ENCODE measurements at regions not wholly inside any gene's neighbourhood (a gene's known extent, or its start where the extent isn't known, plus 50 kb on each side); places are given as distances from the start of the nearest gene placed in this dataset.
"Not testable (repeated sequence)": the region's sequence is repeated elsewhere in the genome, so short reads cannot be mapped to it uniquely, and the experiment has no call there.

GRCh38 chrX:55142206-55142918 lies 53.5 kb downstream of the PAGE2 start:
- no peak for DNase-seq (ENCODE audit: low read depth)

DNA sequence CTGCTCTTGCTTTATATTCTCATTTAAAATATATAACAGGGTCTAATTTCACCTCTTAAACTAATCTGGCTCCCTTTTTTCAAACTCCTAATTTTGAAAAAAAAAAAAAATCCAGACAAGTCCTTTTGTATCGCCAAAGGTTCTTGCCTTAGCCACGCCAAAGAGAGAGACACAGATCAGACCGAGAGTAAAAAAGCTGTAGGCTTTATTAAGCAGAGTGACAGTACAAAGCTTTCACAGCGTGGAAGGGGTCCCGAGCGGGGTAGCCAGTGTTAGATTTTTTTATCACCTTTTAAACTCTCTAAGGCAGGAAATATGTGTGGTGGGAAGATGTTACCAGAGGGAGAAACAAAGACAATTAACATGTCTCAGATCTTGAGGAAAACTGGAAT lies 54.1 kb downstream of the PAGE2 start:
- no peak for DNase-seq (ENCODE audit: low read depth)

- DNase-seq (ENCODE audit: low read depth), result no peak
These were observed 54.8 kb downstream of the PAGE2 start for GRCh38 chrX:55143621-55144020.

GRCh38 chrX:55144697-55145096 lies 55.9 kb downstream of the PAGE2 start:
- no peak for DNase-seq (ENCODE audit: low read depth)

DNA sequence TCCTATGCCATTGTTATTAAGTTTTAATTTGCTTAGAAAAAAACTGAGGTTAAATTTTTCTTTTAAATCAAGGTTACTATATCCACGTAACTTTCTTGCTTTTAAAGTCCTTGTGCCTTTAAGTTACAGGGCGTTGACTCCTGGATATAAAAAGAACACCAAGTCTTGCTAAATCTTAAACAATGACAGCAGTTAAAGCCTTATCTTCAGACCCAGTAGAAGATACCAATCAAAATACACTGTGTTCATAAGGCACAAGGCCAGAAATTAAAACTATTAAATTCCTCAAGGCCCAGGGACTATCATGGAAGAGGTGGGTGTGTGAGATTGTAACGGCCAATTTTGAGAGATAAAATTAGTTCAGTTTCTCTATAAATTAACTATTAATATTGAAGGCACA lies 60.4 kb downstream of the PAGE2 start:
- DNase-seq (ENCODE audit: low read depth), result no peak

DNA sequence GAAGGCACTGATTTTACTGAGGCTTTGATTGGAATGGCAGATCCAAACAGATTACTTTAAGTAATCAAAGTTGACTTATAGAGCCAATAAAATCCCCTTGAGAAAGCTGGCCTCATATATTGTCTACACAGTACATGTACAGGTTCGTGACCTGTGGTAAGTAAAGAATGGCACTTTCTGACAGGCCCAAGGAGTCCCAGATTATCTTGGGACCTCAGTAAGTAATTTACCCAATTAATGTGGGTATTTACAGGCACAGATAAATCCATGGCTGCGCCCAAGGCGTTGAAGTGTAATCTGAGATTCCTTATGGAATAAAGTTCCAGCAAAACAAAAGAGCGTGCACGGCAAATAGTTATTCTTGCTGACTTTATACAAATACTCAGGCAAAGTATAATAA lies 62.4 kb downstream of the PAGE2 start:
- DNase-seq (ENCODE audit: low read depth), result no peak

- no peak for DNase-seq (ENCODE audit: low read depth)
These were observed 60.6 kb upstream of the PAGE5 start for GRCh38 chrX:55159551-55159950.

DNA sequence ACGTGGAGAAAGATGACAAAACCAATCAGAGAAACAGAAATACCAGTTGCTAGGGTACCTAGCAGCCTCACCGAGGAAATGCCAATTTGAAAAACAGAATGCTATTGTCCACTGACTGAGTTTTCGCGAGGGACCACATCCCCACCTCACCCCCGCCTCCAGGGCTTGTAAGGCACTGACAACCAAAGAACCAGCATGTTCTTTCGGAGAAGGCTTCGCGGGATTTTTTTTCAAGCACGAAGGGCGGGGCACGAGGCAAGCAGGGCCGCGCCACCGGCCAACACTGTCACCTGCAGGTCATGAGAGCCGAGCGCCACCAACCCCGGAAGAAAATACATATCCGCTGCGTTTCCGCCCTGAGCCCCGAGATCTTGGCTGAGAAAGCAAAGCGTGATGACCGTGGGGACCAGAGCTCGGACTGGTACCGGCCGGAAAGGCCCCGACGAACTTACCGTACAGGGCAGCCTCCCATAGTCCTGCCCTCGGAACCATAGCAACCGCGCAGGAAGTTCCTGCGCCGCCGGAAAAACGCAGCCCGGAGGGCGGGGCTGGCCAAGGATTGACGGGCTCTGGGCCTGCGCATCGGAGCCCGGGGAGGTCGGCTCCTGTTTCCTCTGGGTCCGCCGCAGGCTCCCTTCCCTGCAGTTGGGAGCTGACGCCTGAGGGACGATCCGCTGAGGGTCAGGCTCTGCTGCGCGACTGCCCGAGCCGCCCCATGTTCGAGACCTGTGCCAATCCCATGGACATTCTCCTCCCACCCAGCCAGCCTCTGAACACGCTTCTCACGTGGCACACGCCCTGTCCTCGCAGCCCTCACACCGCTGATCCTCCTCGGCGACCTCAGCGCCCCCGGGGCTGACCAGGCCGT lies 59.2 kb upstream of the PAGE5 start:
- peak; percentile 90 for DNase-seq (ENCODE audit: low read depth)

GRCh38 chrX:55161581-55161980 lies 58.6 kb upstream of the PAGE5 start:
- peak; percentile 32 for DNase-seq (ENCODE audit: low read depth)

DNA sequence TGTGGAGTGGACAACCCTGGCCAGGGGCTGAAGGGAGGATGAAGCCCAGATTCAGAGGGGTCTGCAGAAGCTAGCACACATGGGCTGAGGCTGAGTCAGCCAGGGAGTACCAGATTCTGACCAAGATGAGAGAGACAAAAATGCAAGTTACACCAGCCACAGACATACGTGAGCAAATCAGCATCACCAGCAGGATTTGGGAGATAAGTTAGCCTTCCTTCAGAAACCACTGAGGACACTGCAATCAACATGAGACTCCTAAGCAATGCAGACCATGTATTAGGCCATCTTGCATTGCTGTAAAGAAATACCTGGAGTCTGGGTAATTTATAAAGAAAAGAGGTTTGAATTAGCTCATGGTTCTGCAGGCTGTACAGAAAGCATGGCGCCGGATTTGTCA lies 57.0 kb upstream of the PAGE5 start:
- DNase-seq (ENCODE audit: low read depth), result no peak

DNA sequence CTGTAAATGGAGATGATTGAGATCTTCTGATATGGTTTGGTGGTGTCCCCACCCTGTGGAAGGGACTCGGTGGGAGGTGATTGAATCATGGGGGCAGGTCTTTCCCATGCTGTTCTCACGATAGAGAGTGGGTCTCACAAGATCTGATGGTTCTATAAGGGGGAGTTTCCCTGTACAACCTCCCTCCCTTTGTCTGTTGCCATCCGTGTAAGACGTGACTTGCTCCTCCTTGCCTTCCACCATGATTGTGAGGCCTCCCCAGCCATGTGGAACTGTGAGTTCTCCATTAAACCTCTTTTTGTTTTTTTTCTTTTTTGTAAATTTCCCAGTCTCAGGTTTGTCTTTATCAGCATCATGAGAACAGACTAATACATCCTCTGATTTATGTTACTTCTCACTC lies 55.1 kb upstream of the PAGE5 start:
- not testable (repeated sequence) for DNase-seq (ENCODE audit: low read depth)

DNA sequence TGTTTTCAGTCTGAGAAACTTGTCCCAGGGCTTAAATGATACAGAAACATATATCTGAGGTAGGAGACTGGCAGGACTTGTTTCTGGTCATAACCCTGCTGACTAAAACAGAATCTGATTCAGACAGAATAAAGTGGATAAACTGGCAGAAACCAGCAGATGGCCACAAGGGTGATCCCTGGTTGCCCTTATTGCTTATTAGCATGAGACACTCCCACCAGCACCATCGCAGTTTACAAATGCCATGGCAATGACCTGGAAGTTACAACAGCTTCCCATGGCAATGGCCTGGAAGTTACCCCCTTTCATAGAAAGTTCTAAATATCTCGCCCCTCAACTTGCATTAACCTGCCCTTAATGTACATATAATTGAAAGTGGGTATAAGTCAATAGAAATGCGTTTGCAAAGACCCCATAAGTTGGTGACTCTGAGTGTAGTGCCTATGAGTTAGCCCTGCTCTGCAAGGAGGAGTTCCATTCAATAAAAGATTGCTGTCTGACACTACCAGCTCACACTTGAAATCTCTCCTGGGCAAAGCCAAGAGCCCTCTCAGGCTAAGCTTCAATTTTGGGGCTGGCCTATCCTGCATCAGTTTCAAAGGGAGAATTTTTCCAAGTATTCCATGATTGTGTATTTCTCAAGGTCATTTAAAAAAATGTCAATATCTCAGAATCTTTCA lies 52.9 kb upstream of the PAGE5 start:
- DNase-seq (ENCODE audit: low read depth), result peak; percentile 7

DNA sequence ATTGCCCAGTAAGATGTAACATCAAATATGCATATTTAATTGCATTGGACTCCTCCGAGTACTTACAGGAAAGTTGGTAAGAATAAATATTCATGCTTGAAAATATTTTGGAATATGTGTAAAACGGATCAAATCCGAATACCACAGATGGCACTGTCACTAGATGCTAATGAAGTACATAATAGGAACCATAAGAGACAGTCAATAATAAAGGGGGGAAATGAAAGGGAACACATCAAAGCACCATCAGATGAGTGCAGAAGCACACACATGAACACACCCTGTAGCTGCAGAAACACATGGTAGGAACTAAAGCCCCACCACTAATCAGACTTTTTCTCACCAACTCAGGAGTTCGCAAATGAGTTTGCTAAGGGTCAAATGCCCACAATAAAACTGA lies 52.2 kb upstream of the PAGE5 start:
- DNase-seq (ENCODE audit: low read depth), result no peak

- DNase-seq (ENCODE audit: low read depth), result no peak
These were observed 50.4 kb upstream of the PAGE5 start for GRCh38 chrX:55169782-55170181.
